ENCODE measurements at regions not wholly inside any gene's neighbourhood (a gene's known extent, or its start where the extent isn't known, plus 50 kb on each side); places are given as distances from the start of the nearest gene placed in this dataset.

DNA sequence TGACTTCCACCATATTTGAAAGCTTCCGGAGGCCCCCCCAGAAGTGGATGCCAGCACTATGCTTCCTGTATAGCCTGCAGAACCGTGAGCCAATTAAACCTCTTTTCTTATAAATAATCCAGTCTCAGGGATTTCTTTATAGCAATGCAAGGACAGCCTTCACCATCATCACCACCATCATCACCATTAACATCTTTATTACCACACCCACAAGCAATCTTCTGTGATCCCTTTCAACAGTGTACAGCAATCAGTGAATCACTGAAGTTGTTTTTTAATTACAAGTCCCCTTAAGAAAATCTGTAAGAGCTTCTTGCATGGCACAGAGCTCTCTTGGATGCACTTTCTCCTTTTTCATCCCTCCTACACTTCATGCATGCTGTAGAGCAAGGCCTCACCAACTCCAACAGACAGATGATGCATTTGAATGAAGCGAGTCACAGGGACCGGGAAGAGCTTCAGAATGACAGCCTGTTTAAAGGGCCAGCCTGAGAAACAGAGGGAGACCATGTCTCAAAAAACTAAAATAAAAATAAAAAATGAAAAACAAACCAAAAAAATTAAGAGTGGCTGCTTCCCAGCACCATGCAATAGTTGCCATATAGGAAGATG lies 83.6 kb upstream of the VASH1 start:
- TF ChIP-seq EZH2 (optimal IDR thresholded peaks at IDR 0.05; ENCODE audit: low read depth, low read length) (no peak), EZH2phosphoT487 (IDR thresholded peaks at IDR 0.05; ENCODE audit: low read length) (no peak)
- TF ChIP-seq, protein P1, sequence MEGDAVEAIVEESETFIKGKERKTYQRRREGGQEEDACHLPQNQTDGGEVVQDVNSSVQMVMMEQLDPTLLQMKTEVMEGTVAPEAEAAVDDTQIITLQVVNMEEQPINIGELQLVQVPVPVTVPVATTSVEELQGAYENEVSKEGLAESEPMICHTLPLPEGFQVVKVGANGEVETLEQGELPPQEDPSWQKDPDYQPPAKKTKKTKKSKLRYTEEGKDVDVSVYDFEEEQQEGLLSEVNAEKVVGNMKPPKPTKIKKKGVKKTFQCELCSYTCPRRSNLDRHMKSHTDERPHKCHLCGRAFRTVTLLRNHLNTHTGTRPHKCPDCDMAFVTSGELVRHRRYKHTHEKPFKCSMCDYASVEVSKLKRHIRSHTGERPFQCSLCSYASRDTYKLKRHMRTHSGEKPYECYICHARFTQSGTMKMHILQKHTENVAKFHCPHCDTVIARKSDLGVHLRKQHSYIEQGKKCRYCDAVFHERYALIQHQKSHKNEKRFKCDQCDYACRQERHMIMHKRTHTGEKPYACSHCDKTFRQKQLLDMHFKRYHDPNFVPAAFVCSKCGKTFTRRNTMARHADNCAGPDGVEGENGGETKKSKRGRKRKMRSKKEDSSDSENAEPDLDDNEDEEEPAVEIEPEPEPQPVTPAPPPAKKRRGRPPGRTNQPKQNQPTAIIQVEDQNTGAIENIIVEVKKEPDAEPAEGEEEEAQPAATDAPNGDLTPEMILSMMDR (IDR thresholded peaks at IDR 0.05; ENCODE audit: low read length) = no peak
- H2AFZ ChIP-seq (ENCODE audit: low read length) = no peak overlapping the region
- H4K20me1 ChIP-seq (ENCODE audit: insufficient read depth, low read length) = no peaks in the 10 kb centered on the region
- no peaks in the 10 kb centered on the region for H3K4me1 ChIP-seq (ENCODE audit: low read length)
- no peak overlapping the region for H3K27ac ChIP-seq (ENCODE audit: low read length)
- H3K4me2 ChIP-seq (ENCODE audit: low read depth, low read length) = no peak overlapping the region
- no peaks in the 10 kb centered on the region for H3K79me2 ChIP-seq (ENCODE audit: low read length)
- no peaks in the 10 kb centered on the region for H3K9me2 ChIP-seq (replicated peaks; ENCODE audit: insufficient read depth, low read length)
- H3K9me3 ChIP-seq (replicated peaks; ENCODE audit: insufficient read depth, low read length) = no peaks in the 10 kb centered on the region
- no peaks in the 10 kb centered on the region for H3K27me3 ChIP-seq (replicated peaks; ENCODE audit: insufficient read depth, low read length)
- no peaks in the 10 kb centered on the region for H3K36me3 ChIP-seq (replicated peaks; ENCODE audit: insufficient read depth, low read length)
- H3K4me3 ChIP-seq (ENCODE audit: low read length) = no peak overlapping the region
- no peaks in the 10 kb centered on the region for H3F3A ChIP-seq (ENCODE audit: insufficient read depth, low read length)
- no peak overlapping the region for H3K9ac ChIP-seq (ENCODE audit: low read length)
- DNase-seq = no peak

DNA sequence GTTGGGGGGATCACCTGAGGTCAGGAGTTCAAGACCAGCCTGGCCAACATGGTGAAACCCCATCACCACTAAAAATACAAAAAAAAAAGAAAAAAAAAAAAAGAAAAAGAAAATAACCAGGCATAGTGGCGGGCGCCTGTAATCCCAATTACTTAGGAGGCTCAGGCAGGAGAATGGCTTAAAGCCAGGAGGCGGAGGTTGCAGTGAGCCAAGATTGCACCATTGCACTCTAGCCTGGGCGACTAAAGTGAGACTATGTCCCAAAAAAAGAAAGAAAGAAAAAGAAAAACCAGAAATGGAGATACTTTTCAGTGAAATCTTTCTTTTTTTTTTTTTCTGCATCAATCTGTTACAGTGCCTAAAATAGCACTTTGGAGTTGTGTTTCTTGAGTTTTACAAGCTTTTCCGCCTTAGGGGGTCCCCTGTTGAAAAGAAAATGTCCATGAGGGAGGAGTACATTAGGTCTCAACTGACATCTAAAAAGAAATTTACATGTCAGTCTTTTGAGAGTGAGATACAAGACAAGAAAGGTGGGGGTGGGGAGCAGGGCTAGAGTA lies 82.9 kb upstream of the VASH1 start:
- H3K9me2 ChIP-seq (replicated peaks; ENCODE audit: insufficient read depth, low read length) = no peaks in the 10 kb centered on the region
- no peaks in the 10 kb centered on the region for H4K20me1 ChIP-seq (ENCODE audit: insufficient read depth, low read length)
- no peak overlapping the region for H2AFZ ChIP-seq (ENCODE audit: low read length)
- no peaks in the 10 kb centered on the region for H3F3A ChIP-seq (ENCODE audit: insufficient read depth, low read length)
- H3K27me3 ChIP-seq (replicated peaks; ENCODE audit: insufficient read depth, low read length) = no peaks in the 10 kb centered on the region
- H3K79me2 ChIP-seq (ENCODE audit: low read length) = no peaks in the 10 kb centered on the region
- H3K27ac ChIP-seq (ENCODE audit: low read length) = no peak overlapping the region
- TF ChIP-seq, protein P1 (IDR thresholded peaks at IDR 0.05; ENCODE audit: low read length) = no peak
- TF ChIP-seq EZH2phosphoT487 (IDR thresholded peaks at IDR 0.05; ENCODE audit: low read length) (no peak), EZH2 (optimal IDR thresholded peaks at IDR 0.05; ENCODE audit: low read depth, low read length) (no peak)
- H3K4me3 ChIP-seq (ENCODE audit: low read length) = no peak overlapping the region
- H3K9ac ChIP-seq (ENCODE audit: low read length) = no peak overlapping the region
- no peak for DNase-seq
- no peaks in the 10 kb centered on the region for H3K9me3 ChIP-seq (replicated peaks; ENCODE audit: insufficient read depth, low read length)
- no peak overlapping the region for H3K4me2 ChIP-seq (ENCODE audit: low read depth, low read length)
- H3K36me3 ChIP-seq (replicated peaks; ENCODE audit: insufficient read depth, low read length) = no peaks in the 10 kb centered on the region
- H3K4me1 ChIP-seq (ENCODE audit: low read length) = no peaks in the 10 kb centered on the region

DNA sequence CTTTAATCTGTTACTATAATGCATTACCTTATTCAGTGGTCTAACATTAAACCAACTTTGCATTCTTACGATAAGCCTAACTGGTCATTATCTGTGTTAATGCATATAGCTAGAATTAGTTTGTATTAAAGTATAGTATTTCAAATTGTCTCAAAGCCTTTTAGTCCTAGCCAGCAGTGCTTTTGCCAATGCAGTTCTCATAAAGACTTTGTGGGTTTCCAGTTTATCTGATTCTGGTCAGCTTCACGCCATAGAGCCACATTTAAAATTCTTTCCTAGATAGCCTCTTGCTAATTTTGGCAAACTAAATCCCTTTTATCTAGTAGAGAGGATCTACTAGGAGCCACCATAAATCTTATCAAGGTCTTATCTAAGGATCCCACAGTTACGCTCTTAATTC lies 78.9 kb upstream of the VASH1 start:
- H3K9me3 ChIP-seq (replicated peaks; ENCODE audit: insufficient read depth, low read length) = no peaks in the 10 kb centered on the region
- H4K20me1 ChIP-seq (ENCODE audit: insufficient read depth, low read length) = no peaks in the 10 kb centered on the region
- TF ChIP-seq EZH2phosphoT487 (IDR thresholded peaks at IDR 0.05; ENCODE audit: low read length) (no peak), EZH2 (optimal IDR thresholded peaks at IDR 0.05; ENCODE audit: low read depth, low read length) (no peak)
- TF ChIP-seq, protein P1 (IDR thresholded peaks at IDR 0.05; ENCODE audit: low read length) = no peak
- no peaks in the 10 kb centered on the region for H3K4me1 ChIP-seq (ENCODE audit: low read length)
- no peaks in the 10 kb centered on the region for H3F3A ChIP-seq (ENCODE audit: insufficient read depth, low read length)
- H3K27me3 ChIP-seq (replicated peaks; ENCODE audit: insufficient read depth, low read length) = no peaks in the 10 kb centered on the region
- no peak for DNase-seq
- no peaks in the 10 kb centered on the region for H3K79me2 ChIP-seq (ENCODE audit: low read length)
- no peaks in the 10 kb centered on the region for H3K36me3 ChIP-seq (replicated peaks; ENCODE audit: insufficient read depth, low read length)
- no peak overlapping the region for H3K4me2 ChIP-seq (ENCODE audit: low read depth, low read length)
- H3K9ac ChIP-seq (ENCODE audit: low read length) = no peak overlapping the region
- H2AFZ ChIP-seq (ENCODE audit: low read length) = no peak overlapping the region
- H3K4me3 ChIP-seq (ENCODE audit: low read length) = no peak overlapping the region
- H3K9me2 ChIP-seq (replicated peaks; ENCODE audit: insufficient read depth, low read length) = no peaks in the 10 kb centered on the region
- no peak overlapping the region for H3K27ac ChIP-seq (ENCODE audit: low read length)

Measured in MM.1S (cell line).